Stimulated activated CD4-positive, alpha-beta T cell treated with anti-CD3 and anti-CD28 coated beads, TNF-alpha, amount 100 ng/mL, for 1 hour (primary cell): ENCODE measurements at regions not wholly inside any gene's neighbourhood (a gene's known extent, or its start where the extent isn't known, plus 50 kb on each side); places are given as distances from the start of the nearest gene placed in this dataset.

Experiments used
- DNase-seq, 3 donors: peaks; one replicate each; pipeline ENCODE4 v3.0.0-alpha.2; 2020; ENCODE audit warnings: low read depth in 3 of 3, low spot score in 1 of 3

- no peak for DNase-seq
These were observed 135.7 kb upstream of the MGMT start for GRCh38 chr10:129331207-129331838.

GRCh38 chr10:129331839-129332220 is 135.2 kb upstream of the MGMT start:
- no peak for DNase-seq

GRCh38 chr10:129332476-129332875 is 134.6 kb upstream of the MGMT start:
- no peak for DNase-seq

- DNase-seq, result no peak
These were observed 133.3 kb upstream of the MGMT start for GRCh38 chr10:129333706-129334105.

DNA sequence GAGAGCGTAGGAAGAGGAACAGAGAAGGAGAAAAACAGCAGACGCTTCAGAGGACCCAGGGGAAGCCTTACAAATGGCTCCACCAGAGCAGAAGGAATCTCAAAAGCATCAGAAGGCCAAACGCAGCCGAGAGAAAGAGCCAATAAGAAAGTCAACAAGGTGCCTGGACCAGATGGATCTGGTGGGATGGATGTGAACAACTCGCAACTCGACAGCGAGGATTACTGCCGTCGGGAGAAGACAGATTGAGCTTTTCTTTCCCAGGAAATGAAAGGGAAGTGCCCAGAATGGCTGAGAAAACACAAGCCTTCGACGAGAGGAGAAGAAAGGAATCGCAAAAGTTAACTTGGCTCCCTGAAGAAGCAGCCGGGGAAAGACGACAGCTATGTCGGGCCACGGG is 132.8 kb upstream of the MGMT start:
- no peak for DNase-seq

- DNase-seq, result no peak
These were observed 131.6 kb upstream of the MGMT start for GRCh38 chr10:129335396-129335795.

- DNase-seq, result no peak
These were observed 131.1 kb upstream of the MGMT start for GRCh38 chr10:129335942-129336341.

DNA sequence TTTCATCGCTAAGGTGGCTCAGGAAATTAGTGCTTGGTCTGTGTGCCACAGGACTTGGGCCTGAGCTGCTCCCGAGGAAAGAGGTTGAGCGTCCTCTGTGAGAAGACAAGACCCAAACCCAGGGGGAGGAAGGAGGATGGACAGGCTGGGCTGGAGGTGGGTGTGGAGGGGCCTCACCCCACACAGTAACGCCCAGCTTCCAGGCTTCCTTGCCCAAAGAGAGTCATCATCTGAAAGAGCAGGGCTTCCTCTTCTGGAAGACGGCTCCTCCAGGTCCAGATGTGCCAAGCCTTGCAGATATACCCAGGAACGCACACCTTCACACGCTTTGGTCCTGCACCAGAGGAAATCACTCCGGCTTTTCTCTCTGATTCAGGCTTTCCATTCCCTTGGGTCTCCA is 127.8 kb upstream of the MGMT start:
- DNase-seq, result no peak

DNA sequence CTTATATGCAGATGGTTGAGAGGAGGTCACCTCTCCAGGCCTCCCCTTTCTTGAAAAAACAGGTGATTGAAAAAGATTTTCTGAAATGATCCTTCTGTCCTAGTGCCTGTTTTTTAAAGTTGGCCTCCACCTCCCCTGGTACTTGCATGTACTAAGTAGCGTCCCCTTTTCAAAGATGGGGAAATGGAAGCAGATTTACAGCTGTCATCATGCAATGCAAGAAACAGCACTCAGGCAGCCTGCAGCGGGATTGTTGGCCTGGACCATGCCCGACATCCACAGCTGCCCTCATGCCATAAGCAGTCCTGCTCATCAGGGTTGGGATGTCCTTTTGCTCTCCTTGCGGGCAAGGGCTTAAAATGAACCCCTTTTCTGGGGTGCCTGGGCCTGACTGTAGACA is 127.2 kb upstream of the MGMT start:
- no peak for DNase-seq

GRCh38 chr10:129341087-129341486 is 126.0 kb upstream of the MGMT start:
- DNase-seq, result no peak

DNA sequence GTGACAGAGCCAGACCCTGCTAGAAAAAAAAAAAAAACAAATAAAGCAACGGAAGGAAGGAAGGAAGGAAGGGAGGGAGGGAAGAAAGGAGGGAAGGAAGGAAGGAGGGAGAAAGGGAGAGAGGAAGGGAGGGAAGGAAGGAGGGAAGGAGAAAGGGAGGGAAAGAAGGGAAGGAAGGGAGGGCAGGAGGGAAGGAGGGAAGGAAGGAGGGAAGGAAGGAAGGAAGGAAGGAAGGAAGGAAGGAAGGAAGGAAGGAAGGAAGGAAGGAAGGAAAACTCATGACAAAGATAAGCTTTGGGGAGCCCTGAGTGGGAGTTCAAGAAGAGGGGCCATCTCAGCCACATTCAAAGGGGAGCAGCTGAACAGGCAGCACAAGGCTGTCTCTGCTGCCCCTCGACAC is 124.7 kb upstream of the MGMT start:
- no peak for DNase-seq

GRCh38 chr10:129343141-129343540 is 123.9 kb upstream of the MGMT start:
- no peak for DNase-seq

- no peak for DNase-seq
These were observed 122.9 kb upstream of the MGMT start for GRCh38 chr10:129344103-129344502.

GRCh38 chr10:129344731-129345355 is 122.2 kb upstream of the MGMT start:
- no peak for DNase-seq

DNA sequence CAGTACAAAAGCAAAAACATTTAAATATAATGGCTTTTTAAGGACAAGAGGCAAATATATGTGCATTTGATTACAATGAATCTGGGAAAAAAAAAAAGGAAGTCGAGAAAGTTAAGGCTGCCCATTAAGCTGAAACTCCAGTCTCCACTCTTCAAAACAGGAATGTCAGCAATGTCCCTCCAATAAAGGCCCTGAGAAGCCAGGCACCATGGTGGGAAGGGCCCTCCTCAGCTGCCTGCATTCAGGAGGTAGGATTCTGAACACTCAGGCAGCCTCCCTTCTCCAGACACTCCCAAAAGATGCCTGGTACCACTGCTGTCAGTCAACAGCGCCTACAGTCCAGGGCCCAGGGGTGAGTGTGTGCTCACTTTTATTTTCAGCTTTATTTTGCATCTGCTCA is 121.3 kb upstream of the MGMT start:
- no peak for DNase-seq

GRCh38 chr10:129350690-129351089 is 116.4 kb upstream of the MGMT start:
- DNase-seq, result no peak

DNA sequence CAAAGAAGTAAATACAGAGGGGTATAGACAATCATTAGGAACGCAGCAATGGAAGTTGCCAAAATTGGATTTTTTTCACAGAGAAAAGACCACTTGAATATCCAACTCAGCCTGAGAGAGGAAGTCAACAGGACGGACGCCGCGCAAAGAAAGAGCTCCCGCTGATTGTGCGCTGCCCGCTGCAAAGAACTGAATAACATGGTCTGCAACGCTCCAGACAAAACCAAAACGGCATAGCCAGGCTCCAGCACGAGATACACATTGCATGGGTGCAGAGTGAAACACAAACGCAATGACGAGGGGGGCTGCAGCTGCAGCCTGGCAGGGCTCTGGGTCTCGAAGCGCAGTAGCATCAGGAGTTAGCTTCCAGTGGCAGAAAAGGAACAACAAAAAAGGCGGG is 113.9 kb upstream of the MGMT start:
- DNase-seq, result no peak

GRCh38 chr10:129360046-129360445 is 107.0 kb upstream of the MGMT start:
- no peak for DNase-seq

GRCh38 chr10:129361676-129362376 is 105.2 kb upstream of the MGMT start:
- no peak for DNase-seq

DNA sequence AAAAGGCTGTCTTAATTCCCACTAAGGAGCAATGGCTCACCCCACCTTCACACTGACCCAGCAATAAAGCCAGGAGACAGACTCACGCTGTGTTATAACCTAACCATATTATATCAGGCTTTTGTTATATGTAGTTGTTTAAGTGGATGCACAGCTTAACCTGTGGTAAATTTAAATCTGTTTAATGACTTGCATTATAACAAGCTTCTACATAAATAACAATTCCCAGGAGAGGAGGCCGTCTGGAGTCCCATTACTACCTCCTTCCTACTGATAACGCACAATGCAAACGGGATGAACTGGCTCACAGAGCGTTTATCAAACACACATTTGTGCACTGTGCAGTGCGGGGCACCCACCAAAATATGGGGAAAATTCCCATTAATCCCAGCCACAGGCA is 102.1 kb upstream of the MGMT start:
- DNase-seq, result no peak

DNA sequence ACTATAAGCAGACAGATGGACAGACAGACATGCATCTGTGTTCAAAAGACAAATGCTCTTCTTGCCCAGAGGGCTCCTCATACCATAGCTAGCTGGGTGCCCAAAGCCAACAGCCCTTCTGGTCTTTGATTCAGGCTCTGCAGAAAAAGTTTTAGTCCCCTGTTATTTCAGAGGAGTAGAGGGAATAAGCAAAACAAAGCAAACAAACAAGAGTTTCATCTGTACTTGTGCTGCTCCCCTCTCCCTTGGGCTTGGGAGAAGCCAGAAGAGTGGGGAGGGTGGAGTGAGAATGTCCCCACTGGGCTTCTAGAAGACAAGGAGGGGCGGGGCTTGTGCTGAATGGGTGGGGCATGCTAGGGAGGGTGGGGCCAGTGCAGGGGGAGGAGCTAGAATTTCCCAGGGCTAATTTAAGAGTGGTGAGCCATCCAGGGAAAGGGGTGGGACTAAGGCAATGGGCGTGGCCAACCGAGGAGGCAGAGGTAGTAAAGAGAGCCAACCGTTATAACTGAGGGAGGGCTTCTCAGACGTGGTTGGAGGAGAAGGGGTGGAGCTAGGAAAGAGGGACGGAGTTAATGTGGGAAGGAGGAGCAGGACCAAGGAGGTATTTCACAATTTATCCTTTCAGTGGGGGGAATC is 101.2 kb upstream of the MGMT start:
- no peak for DNase-seq

- no peak for DNase-seq
These were observed 100.6 kb upstream of the MGMT start for GRCh38 chr10:129366450-129366849.
